Inflammatory macrophage treated with lipopolysaccharide for 1 hour (primary cell): ENCODE measurements at regions not wholly inside any gene's neighbourhood (a gene's known extent, or its start where the extent isn't known, plus 50 kb on each side); places are given as distances from the start of the nearest gene placed in this dataset.
"Not testable (repeated sequence)": the region's sequence is repeated elsewhere in the genome, so short reads cannot be mapped to it uniquely, and the experiment has no call there.

Experiments
- DNase-seq, 2 donors: peaks; one replicate each; pipeline ENCODE4 v3.0.0-alpha.2; 2020 to 2022

DNA sequence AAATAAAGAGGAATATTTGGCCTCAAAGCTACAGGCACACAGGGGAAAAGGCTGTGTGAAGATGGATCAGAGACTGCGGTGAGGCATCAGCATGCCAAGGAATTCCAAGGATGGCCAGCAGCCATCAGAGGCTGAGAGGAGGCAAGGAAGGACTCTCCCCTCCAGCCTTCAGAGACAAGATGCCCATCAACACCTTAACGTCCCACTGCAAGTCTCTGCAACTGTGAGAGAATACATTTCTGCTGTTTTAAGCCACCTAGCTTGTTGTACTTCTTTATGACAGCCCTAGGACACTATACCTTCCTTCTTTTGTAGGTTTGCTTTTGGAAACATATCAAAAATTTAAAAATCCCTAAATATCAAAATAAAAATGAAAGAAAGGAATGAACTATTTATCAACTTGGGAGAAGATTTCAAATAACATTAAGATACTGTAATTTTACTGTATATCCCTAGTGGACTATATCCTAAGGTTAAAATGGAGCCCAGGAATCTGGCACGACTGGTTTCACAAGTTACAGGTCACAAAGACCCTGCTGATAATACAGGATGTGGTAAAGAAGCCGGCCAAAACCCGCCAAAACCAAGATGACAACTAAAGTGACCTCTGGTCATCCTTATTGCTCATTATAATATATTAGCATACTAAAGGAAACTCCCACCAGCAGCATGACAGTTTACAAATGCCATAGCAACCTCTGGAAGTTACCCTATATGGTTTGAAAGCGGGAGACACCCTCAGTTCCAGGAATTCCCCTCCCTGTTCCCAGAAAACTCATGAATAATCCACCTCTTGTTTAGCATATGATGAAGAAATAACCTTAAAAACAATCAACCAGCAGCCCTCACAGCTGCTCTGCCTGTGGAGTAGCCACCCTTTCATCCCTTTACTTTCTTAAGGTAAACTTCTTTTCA, 185.2 kb downstream of the AVL9 start:
- DNase-seq, result peak; percentile 34 to 46

DNA sequence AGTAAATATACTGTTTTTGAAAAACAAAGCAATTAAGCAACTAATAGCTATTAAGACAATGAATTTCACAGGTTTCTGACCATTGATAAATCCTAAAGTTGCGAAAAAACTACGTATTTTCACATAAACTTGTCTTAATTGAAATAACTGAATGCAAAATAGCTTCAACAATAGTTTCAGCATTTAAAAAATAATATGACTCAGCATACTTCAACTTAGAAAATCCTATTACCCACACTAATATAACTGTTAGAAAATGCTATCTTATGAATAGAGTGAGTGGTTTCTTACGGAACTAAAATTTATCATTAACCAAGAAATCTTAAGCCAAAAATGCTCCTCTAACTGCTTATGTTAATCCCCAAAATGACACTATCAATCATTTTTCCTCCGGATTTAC, 183.9 kb downstream of the AVL9 start:
- DNase-seq, result no peak

DNA sequence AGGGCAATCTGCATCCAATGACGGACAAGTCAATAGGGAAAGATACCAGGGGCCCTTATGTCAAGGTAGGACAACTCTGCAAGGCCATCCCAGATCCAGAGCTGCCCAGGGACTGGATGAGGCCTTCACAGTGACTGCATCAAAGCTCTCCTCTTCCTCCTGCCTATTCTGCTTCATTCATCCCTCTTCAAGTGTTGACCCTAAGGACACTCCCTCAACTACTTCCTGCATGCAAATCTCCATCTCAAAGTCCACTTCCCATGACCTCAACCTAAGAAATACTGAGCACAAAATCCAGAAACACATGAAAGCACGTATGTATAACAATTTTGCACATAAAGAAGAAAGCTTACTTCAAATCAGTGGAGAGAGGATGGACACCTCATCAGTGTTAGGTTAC, 182.3 kb downstream of the AVL9 start:
- no peak for DNase-seq

DNA sequence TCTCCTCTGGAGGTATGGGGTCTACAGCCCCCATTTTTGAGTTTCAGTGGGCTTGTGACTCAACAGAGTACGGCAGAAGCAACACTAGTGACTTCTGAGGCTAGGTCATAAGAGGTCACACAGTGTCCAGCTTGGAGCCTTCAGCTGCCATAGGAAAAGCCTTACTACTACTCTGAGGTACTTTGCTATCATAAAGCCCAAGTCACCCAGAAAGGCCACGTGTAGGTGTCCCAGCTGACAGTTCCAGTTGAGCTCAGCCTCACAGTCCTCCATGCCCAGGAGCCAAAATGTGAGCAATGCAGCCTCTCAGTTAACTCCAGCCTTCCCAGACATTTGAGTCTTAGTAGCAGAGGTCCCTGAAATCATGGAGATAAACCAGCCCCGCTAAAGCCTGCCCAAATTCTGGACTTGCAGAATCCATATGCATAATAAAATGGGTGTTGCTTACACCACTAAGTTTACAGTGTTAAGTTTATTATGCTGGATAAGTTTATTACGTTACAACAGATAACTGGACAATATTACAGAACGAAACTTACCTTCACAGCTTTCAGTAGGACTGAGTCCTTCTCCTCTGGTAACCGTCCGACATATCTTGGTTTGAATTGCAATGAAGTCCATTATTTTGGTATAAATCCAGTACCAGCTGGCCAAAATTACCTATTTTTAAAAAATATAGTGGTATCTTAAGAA, 181.1 kb downstream of the AVL9 start:
- DNase-seq, result no peak

DNA sequence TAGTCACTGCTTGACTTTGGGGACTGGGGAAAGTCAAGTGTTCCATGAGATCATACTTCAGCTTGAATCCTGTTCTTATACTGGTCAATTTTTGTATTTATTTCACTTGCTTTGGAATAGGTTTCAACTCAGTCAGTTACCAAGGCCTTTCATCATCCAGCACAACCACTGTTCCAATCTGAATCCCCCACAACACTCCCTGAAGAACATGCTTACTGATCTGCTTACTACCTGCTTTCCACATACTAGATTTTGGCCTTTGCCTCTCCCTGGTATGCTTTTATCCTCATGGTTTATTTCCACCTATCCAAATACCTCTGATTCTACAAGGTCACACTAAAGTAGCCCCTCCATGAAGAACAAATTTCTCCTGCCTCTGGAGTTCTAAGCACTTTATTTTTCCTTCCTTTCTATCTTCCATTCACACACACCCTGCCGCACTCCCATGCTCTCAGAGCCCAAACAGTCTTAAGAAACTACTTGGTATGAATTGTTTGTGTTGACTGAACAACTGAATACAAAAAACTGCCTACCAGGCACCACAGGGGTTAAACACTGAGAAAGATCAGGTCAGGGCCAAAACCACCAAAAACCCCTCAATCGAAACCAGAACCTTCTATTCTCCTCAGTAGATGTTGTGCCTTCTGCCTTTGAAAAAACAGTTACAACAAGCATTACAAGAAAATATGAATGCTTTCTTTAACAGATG, 178.1 kb downstream of the AVL9 start:
- DNase-seq, result no peak

DNA sequence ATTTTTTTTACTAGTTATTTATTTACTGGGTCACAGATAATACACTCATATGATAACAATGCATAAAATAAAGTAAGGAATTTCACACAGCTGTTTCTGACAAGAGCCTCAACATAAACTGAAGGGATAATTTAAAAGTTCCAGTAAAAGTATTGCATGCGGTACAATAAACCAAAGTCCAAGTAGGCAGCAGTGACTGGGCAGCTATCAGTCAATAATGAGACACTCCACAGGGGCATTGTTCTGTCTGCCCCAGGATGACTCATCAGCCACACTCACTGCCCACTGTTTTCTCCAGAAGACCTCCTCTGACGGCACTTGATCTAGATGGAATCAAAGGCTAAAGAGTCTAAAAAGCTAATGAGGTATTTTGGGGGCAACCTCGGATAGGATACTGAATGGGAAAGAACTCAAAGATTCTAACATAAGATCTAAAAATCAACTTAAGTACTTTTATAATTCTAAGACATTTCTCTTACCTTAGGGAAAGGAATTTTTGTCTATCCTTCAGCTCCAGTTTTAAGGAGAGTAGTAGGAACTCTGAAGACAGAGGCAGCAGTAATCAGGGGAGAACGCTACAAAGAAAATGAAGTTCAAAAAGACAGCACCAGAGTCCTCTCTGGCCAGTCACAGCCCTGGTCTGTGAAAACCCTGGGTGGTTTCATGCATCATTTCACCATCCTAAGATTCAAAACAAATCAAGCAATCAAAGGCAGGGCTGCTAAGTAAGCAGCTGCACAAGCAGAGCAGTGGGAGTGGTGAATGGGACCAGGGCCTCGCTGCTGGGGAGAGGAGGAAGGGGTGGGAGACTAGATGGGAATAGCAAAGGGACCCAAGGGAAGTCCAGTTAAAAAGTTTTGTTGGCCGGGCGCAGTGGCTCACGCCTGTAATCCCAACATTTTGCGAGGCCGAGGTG, 175.1 kb downstream of the AVL9 start:
- DNase-seq, result no peak

DNA sequence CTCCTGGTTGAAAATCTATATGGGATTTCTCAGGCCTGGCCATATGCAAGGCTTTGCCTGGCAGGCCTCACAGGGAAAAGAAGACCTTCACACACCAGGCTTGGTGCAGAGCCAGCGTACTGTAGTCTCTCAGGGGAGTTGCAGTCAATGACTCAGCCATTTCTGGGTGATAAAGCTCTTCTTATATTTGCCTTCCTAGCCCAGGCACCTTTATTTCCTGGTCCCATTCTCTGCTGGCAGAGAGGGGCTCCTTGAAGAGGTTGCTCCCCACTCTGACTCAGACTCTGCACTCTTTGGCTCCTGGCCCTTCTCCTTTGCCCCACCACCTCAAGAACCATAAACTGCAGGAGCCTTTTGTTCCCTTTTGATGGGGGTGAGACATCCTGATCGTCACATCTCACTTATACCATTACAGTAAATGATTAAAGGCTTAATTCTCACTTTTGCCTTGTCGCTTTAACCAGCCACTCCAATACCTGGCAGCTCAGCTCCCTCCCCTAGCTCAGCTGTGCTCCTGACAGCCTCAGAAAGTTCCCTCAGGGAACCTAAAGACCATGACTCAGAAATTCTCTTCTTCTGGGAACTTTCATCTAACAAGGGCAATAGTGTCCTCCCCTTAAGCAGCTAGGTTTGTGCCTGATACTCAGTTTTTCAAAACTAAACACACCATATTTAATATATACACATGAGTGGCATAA, 174.0 kb downstream of the AVL9 start:
- DNase-seq, result not testable (repeated sequence)

DNA sequence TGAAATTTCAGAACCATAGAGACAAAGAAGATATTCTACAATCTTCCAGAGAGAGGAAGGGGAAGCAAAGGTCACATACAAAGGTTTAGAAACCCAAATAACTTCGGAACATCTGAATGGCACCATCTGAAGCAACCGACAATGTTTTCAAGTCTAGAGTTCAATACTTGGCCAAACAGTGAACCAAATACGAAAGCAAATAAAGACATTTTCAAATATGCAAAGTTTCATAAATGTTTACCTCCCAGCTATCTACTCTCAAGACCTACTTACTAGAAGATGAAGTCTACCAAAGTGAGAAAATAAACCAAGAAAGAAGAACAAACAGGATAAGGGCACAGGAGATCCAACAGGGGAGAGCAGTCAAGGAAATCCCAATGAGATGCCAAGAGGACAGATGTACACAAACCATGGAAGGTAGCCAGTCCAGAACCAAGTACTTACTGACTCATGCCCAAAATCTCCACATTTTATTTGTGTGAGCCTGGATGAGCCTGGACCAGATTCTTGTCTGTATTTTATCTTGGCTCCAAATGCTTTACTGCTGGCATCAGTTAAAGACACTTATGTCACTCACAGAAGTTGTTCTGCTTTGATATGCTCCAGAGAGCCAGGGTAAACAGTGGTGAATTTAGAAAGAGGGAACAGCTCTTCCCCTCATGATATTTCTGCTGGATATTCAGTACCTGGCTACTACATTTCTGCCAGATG, 173.3 kb downstream of the AVL9 start:
- not testable (repeated sequence) for DNase-seq

DNA sequence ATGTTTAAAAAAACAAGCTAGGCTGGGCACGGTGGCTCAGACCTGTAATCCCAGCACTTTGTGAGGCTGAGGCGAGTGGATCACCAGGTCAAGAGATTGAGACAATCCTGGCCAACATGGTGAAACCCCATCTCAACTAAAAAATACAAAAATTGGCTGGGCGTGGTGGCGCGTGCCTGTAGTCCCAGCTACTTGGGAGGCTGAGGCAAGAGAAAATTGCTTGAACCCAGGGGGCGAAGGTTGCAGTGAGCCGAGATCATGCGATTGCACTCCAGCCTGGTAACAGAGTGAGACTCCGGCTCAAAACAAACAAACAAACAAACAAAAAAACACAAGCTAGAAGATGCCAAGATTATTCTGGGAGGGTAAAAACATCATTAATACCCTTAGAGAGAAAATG, 172.3 kb downstream of the AVL9 start:
- DNase-seq, result not testable (repeated sequence)

DNA sequence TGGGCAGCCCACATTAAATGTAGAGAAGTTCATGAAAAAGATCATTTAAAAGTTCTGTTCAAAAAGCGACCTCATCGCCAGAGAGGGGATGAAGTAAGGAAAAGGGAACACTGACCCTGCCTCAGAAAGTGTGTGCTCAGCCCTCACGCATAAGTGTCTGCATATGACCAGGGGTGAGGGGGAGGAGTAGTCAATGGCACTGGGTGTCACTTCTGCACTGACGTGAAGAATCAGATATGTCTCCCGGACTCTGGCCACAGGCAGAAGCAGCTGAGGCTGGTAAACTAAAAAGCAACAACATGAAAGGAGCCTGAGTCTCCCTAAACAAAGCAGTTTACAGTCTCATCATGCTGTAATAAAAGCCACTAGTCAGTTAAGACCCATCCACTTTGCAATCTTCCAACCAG, 168.5 kb downstream of the AVL9 start:
- DNase-seq, result not testable (repeated sequence)

DNA sequence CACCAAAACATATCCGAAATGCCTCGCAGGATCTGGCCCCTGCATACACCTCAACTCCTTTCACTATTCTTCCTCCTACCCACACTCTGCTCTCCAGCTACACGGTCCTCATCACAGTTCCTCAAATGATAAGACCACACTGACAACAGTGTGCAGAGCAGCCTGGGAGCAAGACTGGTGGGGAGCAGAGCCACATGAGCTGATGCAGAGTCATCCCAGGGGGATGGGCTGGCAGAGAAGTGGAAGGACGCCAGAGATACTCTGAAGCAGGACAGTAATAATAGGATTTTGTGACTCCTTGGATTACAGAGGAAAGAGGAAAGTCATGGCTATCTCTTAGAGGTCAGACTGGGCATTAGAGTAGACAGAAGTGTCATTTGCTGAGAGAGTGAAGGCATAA, 167.2 kb downstream of the AVL9 start:
- not testable (repeated sequence) for DNase-seq

DNA sequence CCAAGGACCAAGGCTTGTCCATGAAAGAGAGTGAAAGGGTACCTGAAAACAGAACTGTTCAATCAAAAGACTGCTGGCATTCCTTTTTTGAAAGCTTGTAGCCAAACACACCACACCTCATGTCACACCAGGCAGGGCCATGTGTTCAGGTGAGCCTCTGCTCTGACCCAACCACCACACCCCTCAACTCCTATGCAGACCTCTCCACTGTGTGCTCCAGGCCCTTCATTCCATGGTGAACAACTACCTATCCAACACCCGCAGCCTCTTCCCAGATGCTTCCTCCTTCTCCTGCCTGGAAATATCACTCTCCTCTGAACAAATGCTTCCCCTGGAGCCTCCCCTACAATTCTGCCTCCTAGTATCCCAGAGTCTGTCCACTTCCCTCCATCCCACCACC, 166.6 kb downstream of the AVL9 start:
- DNase-seq, result no peak

DNA sequence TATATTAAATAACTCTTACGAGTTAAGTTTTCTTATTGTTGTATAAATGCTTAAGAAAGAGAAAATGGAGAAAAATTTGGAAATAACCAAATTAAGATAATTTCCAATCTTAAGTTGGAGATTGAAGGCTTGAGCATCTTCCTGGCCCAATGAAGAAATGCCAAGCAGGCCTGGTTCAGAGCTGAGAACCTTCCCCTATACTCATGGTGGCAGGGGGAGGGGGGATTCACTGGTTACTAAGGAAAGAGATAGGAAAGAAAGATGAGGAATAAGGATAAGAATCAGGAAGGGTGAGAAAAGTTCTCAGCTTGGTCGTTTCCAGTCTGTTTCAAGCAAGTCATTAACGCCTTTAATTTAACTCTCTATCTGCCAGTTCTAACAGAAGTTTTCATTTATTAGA, 166.2 kb downstream of the AVL9 start:
- DNase-seq, result no peak

DNA sequence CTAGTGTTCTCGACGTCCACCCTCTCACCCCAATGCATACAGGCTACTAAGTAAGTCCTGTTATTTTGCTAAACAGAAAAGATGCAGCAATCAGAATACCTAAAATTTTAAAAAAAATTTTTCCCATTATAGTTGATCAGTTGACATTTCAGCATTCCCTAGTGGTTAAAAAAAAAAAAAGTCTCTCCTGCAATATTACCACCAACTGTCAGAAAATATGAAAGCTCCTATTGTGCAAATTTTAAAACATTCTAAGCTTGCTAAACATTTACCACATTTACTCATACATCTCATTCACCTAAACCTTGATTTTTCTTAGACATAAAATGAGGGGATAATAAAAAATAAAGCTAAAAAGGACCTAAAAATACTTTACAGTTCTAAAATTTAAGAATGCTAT, 165.6 kb downstream of the AVL9 start:
- DNase-seq, result no peak

DNA sequence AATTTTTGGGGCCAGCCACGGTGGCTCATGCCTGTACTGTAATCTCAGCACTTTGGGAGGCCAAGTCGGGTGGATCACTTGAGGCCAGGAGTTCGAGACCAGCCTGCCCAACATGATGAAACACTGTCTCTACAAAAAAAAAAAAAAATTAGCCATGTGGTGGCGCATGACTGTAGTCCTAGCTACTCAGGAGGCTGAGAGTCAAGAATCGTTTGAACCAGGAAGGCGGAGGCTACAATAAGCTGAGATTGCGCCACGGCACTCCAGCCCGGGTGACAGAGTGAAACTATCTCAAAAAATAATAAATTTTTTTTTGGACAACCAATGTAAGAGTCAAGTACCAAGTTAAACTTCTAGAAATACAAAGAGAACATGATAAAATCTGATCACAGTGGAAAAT, 164.6 kb downstream of the AVL9 start:
- DNase-seq, result no peak

DNA sequence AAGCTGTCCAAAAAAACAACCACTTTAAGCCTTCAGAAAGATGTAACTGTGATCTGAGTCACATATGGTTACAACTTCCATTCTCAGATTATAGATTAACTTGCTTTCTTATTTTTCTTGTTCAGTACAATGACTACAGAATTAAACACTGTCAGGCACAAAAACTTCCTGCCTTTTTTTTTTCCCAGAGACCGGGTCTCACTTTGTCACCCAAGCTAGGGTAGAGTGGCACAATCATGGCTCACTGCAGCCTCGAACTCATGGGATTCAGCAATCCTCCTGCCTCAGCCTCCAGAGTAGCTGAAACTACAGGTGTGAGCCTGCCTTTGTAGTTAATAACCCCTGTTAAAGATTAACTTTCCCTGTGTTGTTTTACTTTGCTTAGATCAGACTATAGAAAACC, 163.2 kb downstream of the AVL9 start:
- no peak for DNase-seq

DNA sequence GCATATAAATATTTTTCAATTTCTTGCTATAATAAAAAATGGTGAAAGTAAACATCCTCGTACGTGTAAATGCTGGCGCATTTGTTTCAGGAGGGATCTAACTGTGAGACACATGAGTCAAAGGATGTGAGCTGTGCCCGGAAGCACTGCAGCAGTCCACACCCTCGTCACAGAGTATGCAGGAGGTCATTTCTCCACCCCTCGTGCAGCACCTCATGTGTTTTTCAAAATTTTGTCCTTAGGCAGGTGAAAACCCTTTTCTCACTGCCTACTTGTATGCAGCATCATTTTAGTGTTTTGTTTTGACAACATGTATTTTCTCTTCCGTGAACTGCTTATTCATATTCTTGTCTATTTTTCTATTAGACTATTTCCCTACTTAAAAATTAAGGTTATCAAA, 162.7 kb downstream of the AVL9 start:
- no peak for DNase-seq

DNA sequence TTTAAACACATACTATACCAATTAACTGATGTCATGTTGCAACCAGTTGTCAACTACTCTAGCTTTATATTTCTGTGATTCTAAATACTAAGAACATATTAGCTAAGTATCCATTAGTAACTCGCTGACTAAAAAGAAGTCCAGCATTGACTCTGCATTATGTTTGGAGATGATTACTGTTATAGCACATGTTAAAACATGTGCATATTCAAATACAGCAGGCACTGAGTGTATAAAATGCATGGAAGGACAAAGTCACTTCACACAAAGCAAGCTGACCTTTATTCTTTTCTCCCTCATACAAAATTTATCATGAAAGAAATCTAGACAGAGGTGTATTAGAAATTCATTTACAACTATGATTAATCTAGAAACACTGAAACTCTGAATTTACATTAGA, 159.3 kb downstream of the AVL9 start:
- DNase-seq, result not testable (repeated sequence)

DNA sequence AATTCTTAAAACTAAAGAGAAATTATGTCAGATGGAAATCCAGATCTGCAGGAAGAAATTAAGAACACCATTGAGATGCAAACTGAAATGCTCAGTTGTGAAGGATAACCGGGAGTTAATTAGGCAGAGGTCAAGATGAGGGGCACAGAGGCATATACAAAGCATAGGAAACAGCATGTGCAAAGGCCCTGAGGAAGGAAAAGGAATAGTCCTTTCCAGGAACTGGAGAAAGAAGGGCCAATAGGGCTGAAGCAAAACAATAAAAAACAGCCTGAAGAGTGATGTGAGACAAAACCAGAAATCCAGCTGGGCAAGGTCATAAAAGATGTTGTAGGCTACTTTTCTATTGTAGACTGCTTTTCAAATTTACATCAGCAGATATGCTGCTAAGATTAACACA, 155.1 kb downstream of the AVL9 start:
- DNase-seq, result not testable (repeated sequence)

DNA sequence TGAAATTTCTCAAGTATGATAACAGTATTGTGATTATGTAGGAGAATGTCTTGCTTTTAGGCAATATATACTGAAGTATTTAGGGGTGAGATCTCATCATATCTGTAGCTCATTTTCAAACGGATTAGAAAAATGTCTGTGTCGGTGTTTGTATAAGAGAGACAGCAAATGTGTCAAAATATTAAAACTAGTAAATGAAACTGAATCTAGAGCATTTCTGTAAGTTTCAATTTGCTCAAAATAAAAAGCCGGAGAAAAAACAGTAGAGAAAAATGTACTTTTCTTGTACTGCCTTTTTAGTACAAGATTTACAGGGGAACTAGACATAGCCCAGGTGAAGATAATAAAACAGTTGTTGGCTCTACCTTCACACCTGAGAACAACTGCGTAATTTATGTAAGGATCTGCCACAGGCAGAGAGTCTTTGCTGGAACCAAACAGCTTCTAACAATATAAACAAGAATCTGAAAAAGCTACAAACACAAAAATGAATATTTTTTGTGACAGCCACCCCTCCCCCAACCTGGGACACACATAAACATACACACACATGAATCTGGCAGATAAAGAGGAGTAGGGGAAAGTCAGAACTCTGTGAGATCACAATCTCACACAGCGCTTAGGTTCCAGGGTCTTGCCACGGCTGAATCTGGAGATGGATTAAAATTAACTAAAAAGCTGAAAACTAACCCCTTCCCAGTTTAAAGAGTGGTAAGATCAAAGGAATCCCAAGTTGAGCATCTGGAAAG, 153.3 kb downstream of the AVL9 start:
- DNase-seq, result no peak
